GM12873 (cell line): ENCODE measurements at regions not wholly inside any gene's neighbourhood (a gene's known extent, or its start where the extent isn't known, plus 50 kb on each side); places are given as distances from the start of the nearest gene placed in this dataset.

ENCODE experiments used
- CTCF ChIP-seq: IDR thresholded peaks from 2 replicates; pipeline ENCODE4 v1.5.1; 2012; ENCODE audit warnings: low read depth, mild to moderate bottlenecking, moderate library complexity, low read length, control low read depth; ENCODE audit not compliant: insufficient read depth; ENCODE audit errors: missing control alignments

DNA sequence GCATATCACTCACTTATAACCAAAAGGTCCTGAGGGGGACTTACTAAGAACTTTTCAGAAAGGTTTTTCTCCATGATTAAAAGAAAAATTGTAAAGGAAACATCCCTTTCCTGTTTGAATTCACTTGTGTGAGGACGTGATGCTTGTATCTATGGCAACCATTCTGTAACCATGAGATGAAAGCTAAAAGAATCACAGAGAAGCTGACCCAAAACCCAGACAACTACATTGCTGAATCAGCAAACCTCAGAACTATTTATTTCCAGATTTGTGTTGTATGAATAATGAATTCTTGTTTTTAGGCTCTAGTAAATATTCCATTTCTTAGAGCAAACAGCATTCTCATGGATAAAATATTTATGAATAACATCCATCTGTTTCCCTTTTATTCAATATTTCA, 91.2 kb downstream of the RCHY1 start:
- TF ChIP-seq CTCF, result no peak

DNA sequence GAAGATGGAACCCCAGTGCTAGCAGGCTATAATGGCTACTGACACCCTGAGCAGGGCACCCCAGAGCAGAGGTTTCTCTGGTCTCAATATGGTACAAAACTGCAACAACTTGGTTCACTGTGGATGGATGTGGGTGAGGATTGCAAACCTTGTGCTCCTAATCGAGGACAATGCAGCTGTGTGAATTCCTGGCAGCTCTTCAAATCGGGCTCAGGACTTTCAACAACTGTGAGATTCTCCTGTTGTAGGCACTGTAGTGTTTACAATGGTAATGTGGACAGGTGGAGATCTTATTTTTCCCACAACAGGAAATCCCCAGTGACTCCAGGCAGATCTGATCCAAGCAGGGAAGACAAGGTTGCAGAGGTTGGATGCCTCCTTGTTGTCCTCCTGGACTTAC, 101.5 kb downstream of the RCHY1 start:
- TF ChIP-seq CTCF, result no peak

DNA sequence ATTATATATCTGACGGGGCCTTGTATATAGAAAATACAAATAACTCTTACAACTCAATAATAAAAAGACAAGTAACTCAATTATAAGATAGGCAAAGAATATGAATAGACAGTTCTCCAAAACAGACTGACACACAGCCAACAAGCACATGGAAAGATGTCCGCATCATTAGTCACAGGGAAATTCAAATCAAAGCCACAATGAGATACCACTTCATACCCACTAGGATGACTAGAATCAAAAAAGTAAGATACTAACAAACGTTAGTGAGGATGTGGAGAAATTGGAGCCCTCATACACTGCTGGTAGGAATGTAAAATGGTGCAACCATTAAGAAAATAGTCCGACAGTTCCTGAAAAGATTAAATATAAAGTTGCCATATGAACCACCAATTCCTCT, 115.7 kb downstream of the RCHY1 start:
- no peak for TF ChIP-seq CTCF

DNA sequence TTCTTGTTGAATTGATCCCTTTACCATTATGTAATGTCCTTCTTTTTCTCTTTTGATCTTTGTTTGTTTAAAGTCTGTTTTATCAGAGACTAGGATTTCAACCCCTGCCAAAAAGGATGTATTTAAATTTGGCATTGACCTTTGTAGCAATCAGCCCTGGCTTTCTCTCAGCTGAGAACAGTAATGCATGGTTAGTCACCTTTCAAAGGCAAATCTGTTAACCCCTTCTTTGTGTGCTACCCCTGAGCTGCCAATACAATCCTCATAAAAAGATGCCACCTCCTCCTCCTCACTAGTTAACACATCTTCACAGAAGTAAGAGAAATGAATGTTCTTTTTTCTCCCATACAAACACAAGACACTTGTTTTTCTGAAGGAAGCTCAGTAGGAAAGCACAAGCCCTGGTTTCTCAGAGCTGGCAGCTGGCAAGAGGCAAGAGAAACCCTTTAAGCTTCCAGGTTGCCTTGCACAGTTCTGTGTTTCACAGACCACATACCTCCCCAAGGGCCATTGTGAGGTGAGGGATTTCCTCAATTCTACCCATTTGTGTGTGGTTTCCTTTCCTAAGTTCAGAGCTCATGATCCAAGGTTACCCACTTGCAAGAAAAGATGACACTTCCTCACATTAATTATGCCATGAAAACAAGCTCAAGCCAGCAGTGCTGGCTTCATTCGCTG, 122.6 kb downstream of the RCHY1 start:
- no peak for TF ChIP-seq CTCF

DNA sequence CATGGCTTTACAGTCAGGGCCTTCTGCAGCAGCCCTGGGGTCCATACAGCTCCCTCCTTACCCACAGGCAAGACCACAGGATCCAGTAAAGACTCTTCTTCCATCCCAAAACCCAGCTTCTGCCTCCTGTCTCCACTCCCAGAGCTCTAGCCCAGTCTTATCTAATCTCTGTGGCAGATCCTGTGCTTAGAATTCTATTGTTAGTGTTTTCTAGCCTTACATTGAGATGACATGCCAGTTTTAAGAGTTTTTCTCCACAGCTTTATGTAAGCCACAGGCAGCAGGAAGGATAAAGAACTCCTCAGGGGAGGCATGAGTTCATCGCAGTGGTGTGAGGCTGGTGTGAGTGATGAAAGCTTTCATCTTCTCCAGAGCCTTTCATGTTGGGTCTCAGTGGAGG, 129.1 kb downstream of the RCHY1 start:
- no peak for TF ChIP-seq CTCF

GRCh38 chr4:75376543-75376942, 137.7 kb downstream of the RCHY1 start:
- TF ChIP-seq CTCF, result no peak

DNA sequence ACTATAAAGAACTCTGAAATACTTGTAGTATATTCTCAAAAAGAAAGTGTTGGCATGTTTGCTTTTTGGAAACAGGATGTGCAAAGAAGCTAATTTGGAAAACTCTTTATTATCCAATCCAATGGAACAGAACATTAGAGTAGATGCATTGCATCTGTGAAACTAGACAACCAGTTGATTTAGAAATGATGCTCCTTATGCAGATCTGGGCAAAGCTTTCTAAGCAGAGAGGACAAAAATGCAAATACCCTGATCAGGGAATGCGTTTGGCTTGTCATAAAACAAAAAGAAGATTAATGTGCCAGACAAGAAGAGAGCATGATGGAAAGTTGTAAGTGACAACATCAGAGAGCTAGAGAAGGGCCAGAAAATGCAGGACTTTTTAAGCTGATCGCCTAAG, 142.3 kb downstream of the RCHY1 start:
- no peak for TF ChIP-seq CTCF
